GM13976 (cell line): ENCODE measurements at regions not wholly inside any gene's neighbourhood (a gene's known extent, or its start where the extent isn't known, plus 50 kb on each side); places are given as distances from the start of the nearest gene placed in this dataset.
"Not testable (repeated sequence)": the region's sequence is repeated elsewhere in the genome, so short reads cannot be mapped to it uniquely, and the experiment has no call there.

Experiments
- DNase-seq: peaks from one replicate; pipeline ENCODE4 v3.0.0; 2012; ENCODE audit warnings: low spot score
- in situ Hi-C: fragments of 300-500 bp; cut with MboI; formaldehyde crosslinking; loops from one replicate; pipeline ENCODE4 v1.12.0; 2022; ENCODE audit warnings: low sequenced_read_pairs, mixed read lengths, inconsistent platforms; ENCODE audit not compliant: unreplicated experiment
- TF ChIP-seq, protein P1 (sequence below): IDR thresholded peaks from 2 replicates; pipeline ENCODE4 v1.5.1; 2012; ENCODE audit warnings: borderline replicate concordance, mild to moderate bottlenecking; ENCODE audit not compliant: insufficient read depth; ENCODE audit errors: extremely low read depth, missing control alignments, control extremely low read depth

DNA sequence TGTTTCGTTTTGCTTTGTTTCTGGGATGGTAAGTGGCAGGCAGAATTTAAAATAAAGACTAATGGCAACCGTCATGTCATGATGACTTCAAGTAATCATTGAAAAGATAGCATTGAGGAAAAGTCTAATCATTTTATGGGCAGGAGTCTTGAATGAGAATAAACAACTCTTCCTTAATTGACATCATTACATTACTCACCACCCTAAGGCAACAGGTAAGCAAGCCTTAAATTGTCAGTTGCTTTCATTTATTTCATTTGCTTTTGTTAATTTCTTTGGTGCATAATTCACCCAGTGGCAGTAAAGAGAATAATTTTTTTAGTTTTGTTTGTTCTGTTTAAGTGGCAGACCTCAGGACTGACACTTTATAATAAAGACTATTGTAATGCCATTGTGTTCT lies 669.0 kb downstream of the RWDD3 start:
- TF ChIP-seq, protein P1, sequence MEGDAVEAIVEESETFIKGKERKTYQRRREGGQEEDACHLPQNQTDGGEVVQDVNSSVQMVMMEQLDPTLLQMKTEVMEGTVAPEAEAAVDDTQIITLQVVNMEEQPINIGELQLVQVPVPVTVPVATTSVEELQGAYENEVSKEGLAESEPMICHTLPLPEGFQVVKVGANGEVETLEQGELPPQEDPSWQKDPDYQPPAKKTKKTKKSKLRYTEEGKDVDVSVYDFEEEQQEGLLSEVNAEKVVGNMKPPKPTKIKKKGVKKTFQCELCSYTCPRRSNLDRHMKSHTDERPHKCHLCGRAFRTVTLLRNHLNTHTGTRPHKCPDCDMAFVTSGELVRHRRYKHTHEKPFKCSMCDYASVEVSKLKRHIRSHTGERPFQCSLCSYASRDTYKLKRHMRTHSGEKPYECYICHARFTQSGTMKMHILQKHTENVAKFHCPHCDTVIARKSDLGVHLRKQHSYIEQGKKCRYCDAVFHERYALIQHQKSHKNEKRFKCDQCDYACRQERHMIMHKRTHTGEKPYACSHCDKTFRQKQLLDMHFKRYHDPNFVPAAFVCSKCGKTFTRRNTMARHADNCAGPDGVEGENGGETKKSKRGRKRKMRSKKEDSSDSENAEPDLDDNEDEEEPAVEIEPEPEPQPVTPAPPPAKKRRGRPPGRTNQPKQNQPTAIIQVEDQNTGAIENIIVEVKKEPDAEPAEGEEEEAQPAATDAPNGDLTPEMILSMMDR = no peak
- in situ Hi-C loops = no loop called here
- DNase-seq = no peak

DNA sequence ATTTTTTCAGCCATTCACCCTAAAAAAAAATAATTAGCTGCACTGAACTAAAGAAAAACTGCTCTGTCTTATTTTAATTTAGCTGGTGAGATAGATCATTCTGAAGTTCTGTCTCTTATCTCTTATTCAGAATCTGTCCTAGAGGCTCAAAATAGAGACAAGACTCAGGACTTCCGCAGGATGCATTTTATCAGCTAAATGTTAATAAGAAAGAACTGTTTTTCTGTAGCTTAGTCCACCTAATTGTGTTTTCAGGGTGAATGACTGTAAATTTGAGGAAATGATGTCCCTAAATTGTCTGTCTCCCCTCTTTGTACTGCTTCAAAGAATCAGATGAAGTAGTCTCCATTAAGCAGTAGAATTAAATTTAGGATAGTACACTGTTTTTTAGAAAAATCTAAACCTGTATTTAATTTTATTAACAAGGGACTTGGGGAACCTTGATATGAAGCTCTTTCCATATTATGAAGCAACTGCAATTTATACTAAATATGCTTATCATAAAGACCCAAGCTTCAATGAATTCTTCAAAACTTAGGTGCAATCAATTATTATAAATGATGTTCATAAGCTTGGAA lies 671.9 kb downstream of the RWDD3 start:
- in situ Hi-C loops = no loop called here
- DNase-seq = no peak
- TF ChIP-seq, protein P1 = no peak

DNA sequence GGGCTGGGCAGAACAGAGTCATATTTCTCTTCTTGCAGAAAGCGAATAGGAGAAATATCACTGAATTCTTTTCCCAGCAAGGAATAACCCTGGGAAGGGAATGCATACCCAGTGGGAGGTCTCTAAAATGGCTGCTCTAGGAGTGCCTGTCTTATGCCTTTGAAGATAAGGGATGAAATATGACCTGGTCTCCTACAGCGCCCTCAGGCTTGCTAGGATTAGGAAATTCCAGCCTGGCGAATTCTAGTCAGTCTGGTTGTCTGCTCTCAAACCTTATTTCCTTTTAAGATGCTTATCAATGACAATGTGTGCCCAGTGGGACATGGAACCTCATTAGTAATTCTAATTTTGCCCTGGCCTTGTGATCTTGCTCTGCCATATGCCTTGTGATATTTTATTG lies 677.7 kb downstream of the RWDD3 start:
- DNase-seq, in situ Hi-C loops: not testable (repeated sequence)

DNA sequence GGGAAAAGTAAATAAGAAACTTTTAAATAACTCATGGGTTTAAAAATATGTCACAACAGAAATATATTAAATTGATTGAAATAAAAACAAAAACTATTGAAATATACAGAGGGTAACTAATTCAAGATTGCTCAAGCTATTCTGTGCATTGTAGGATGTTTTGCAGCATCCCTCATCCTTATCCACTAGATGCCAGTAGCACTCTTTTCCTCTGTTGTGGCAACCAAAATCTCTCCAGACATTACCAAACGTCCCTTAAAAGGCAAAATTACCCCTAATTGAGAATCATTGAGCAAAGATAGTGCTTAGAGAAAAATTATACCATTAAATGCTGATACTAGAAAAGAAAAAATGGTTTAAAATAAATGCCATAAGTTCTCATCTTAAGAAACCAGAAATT lies 682.6 kb downstream of the RWDD3 start:
- TF ChIP-seq, protein P1 = no peak
- no peak for DNase-seq
- in situ Hi-C loops = no loop called here

DNA sequence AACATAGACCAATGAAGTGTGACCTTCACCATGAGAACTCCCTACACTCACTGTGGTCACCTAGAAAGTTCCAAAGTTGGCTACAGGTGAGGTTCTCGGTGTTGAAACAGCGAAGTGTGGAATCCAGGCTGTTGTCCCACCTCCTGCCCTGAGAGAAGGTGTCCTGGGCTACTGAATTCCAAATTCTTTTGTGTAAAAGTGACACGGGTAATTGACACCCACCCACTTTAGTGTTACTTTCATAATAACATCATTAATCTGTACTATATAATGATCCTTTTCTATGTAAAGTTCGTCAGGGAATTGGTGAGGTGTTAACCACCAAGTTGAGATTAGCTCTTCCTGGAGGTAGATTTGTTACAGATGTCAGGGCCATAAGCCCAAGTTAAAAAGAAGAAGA lies 690.7 kb downstream of the RWDD3 start:
- no peak for DNase-seq
- in situ Hi-C loops = no loop called here

DNA sequence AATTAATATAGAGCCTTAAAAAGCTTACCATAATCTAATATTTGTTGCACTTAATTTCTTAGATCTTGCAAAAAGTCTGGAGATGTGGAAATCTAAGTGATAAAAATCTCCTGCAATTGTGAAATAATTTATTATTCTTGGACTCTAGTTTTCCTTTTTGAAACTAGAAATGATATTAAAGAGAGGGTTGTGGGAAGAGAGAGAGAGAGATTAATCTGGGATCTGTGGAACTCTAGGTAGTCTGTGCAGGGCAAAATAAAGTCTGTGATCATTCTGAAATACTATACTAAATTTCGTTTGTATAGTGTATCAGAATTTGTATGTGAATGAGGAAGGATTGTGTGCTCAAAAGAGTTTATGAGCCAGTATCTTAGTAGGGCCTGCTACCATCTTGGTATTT lies 692.3 kb downstream of the RWDD3 start:
- no peak for DNase-seq
- TF ChIP-seq, protein P1 = no peak
- in situ Hi-C loops = no loop called here

More for the DNA sequence above, 690.7 kb downstream of the RWDD3 start:
- TF ChIP-seq, protein P1 = no peak

DNA sequence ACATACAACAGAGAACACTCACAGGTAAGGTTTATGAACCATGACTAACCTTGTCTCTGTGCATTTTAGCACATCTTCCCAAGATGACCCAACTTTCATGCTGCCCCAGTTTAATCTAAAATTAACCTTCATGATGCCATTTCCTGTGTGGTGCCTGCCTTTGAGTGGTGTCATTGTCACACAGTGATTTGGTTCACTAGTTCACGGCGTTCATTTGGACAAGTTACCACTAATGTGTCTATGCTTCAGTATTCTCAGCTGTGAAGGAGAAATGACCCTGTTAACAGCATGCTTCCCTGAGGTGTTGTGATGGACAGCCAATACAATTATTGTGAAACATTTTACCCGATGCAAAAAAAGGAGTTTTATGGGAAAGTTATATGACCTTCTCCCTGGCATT lies 693.1 kb downstream of the RWDD3 start:
- TF ChIP-seq, protein P1 = no peak
- in situ Hi-C loops = no loop called here
- no peak for DNase-seq
